Uterus (tissue), 3 donors: ENCODE measurements at regions not wholly inside any gene's neighbourhood (a gene's known extent, or its start where the extent isn't known, plus 50 kb on each side); places are given as distances from the start of the nearest gene placed in this dataset.
A peak's percentile ranks its signal among the peaks of the same experiment; 100 is the strongest.

ENCODE experiments used
- DNase-seq, 2 donors: peaks; one replicate each; pipeline ENCODE4 v3.0.0-alpha.2; 2019 to 2020
- H3K27ac ChIP-seq, 2 donors: fragments of 200-600 bp; sonication (generic); 1 replicate in 1 of 2; 2 replicates in 1 of 2; pipeline ENCODE4 v1.5.1; 2016 to 2018
- H3K27me3 ChIP-seq, 2 donors: fragments of 200-600 bp; sonication (generic); one replicate each; pipeline ENCODE4 v1.5.1; 2018 to 2019; ENCODE audit warnings: control low read depth in 1 of 2
- H3K36me3 ChIP-seq, 2 donors: fragments of 200-600 bp; sonication (generic); one replicate each; pipeline ENCODE4 v1.5.1; 2019; ENCODE audit warnings: control low read depth in 1 of 2
- H3K4me1 ChIP-seq, 2 donors: fragments of 200-600 bp; sonication (generic); one replicate each; pipeline ENCODE4 v1.5.1; 2018 to 2019; ENCODE audit warnings: control low read depth in 1 of 2
- H3K4me3 ChIP-seq, 2 donors: fragments of 200-600 bp; sonication (generic); 1 replicate in 1 of 2; 2 replicates in 1 of 2; pipeline ENCODE4 v1.5.1; 2018 to 2019; ENCODE audit warnings: mild to moderate bottlenecking in 1 of 2
- H3K9me3 ChIP-seq, 2 donors: fragments of 200-600 bp; sonication (generic); one replicate each; pipeline ENCODE4 v1.5.1; 2019; ENCODE audit warnings: control low read depth in 1 of 2
- POLR2A ChIP-seq, 2 donors: fragments of 450-650 bp; IDR thresholded peaks; one replicate each; pipeline ENCODE4 v1.6.1; 2016; ENCODE audit warnings: antibody characterized with exemption in 2 of 2, mild to moderate bottlenecking in 1 of 2, moderate library complexity in 1 of 2
- intact Hi-C: fragments of 100-400 bp; cut with DNase I; formaldehyde crosslinking; loops from one replicate; pipeline ENCODE4 v1.15.1; 2023; ENCODE audit warnings: low total_unique reads
- TF ChIP-seq, protein P1 (sequence below), 4 experiments: fragments of 200-600 bp in 2 of 4; fragments of 450-650 bp in 2 of 4; sonication (generic) in 2 of 4; IDR thresholded peaks; one replicate each; pipeline ENCODE4 v1.5.1; 2016 to 2019; ENCODE audit warnings: antibody characterized with exemption in 4 of 4, mild to moderate bottlenecking in 2 of 4, moderate library complexity in 1 of 4
- donor health status: DM: yes; HTN: yes; CAD: no.

DNA sequence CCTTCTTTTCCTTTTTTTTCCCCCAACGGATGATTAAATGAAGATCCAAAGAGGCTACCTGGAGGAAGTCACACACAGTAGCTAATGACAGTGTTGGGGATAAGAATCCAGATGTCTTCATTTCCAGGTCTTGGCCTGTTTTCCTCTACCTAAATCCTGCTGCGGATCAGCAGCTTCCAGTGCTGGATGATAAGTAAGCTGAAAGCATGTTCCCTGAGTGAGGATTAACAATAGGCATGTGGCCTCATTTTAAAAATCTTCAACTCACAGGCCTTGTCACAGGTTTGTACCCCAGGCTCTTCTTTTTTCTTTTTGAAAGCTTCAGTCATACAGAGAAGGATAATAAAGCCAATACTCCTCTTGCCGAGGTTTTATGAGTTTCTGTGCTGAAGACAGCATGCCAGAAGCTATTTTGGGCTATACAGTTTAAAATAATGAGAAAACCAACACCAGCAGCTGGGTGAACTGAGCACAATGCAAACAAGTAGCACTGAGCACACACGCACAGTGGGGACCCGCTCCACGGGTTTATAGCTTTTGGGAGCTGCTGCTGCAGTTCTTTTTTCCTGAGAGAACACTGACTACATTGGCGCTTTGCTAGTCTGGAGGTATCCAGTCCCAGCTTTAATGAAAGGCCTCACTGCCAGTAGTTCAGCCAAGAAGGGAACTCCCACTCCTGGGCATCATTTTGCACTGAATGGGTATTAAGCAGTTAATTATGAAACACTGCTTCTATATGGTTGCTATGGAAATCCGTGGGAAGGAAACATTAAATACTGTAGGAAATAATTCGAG, 184.2 kb upstream of the CTSO start:
- no peak for DNase-seq
- TF ChIP-seq, protein P1, sequence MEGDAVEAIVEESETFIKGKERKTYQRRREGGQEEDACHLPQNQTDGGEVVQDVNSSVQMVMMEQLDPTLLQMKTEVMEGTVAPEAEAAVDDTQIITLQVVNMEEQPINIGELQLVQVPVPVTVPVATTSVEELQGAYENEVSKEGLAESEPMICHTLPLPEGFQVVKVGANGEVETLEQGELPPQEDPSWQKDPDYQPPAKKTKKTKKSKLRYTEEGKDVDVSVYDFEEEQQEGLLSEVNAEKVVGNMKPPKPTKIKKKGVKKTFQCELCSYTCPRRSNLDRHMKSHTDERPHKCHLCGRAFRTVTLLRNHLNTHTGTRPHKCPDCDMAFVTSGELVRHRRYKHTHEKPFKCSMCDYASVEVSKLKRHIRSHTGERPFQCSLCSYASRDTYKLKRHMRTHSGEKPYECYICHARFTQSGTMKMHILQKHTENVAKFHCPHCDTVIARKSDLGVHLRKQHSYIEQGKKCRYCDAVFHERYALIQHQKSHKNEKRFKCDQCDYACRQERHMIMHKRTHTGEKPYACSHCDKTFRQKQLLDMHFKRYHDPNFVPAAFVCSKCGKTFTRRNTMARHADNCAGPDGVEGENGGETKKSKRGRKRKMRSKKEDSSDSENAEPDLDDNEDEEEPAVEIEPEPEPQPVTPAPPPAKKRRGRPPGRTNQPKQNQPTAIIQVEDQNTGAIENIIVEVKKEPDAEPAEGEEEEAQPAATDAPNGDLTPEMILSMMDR (IDR thresholded peaks at IDR 0.05): no peak
- TF ChIP-seq POLR2A (IDR thresholded peaks at IDR 0.05): no peak
- Histone ChIP-seq H3K4me1 (no peaks in the 10 kb centered on the region), H3K9me3 (no peaks in the 10 kb centered on the region), H3K27ac (peak overlapping the region in 1 of 2 donors; percentile 1), H3K4me3 (no peak overlapping the region), H3K36me3 (no peaks in the 10 kb centered on the region), H3K27me3 (no peaks in the 10 kb centered on the region)
- intact Hi-C loops: no loop called here

DNA sequence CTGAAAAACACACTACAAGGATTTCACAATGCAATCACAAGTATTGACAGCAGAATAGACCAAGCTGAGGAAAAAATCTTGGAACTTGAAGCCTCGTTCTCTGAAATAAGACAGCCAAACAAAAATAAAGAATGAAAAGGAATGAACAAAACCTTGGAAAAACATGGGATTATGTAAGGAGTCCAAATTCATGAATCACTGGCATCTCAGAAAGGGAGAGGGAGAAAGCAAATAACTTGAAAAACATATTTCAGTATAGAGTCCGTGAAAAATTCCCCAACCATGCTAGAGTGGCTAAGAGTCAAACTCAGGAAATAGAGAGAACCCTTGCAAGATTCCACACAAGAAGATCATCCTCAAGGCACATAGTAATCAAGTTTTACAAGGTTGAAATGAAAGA, 178.5 kb upstream of the CTSO start:
- no peak overlapping the region for H3K4me3 ChIP-seq
- no peak for TF ChIP-seq POLR2A (IDR thresholded peaks at IDR 0.05)
- TF ChIP-seq, protein P1 (IDR thresholded peaks at IDR 0.05): no peak
- H3K4me1 ChIP-seq: no peaks in the 10 kb centered on the region
- intact Hi-C loops: no loop called here
- no peaks in the 10 kb centered on the region for H3K27me3 ChIP-seq
- no peaks in the 10 kb centered on the region for H3K36me3 ChIP-seq
- DNase-seq: no peak
- no peak overlapping the region for H3K27ac ChIP-seq
- H3K9me3 ChIP-seq: no peaks in the 10 kb centered on the region

DNA sequence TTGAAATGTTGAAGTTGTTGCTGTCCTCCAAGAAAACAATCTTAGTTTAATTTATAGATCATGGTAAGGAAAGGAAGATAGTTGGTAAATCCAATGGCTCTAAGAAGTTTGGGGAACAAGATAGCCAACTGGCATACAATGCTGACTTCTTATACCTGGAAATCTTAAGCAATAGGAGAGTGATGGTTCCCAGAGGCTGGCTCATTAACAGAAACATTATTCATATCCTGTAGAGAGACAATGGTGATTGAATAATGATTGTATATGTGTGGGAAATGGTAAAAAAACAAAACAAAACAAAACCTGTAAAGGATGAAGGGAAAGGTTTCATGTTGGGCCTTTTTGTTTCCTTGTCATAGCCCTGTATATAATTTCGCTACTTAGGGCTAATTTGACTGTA, 174.9 kb upstream of the CTSO start:
- no peak for DNase-seq
- no peaks in the 10 kb centered on the region for H3K36me3 ChIP-seq
- H3K4me3 ChIP-seq: no peak overlapping the region
- H3K27me3 ChIP-seq: no peaks in the 10 kb centered on the region
- no peak overlapping the region for H3K27ac ChIP-seq
- intact Hi-C loops: no loop called here
- H3K9me3 ChIP-seq: peaks cover 0 to 3% of the 10 kb centered on the region in 2 donors
- H3K4me1 ChIP-seq: no peaks in the 10 kb centered on the region
- TF ChIP-seq, protein P1 (IDR thresholded peaks at IDR 0.05): no peak
- no peak for TF ChIP-seq POLR2A (IDR thresholded peaks at IDR 0.05)

DNA sequence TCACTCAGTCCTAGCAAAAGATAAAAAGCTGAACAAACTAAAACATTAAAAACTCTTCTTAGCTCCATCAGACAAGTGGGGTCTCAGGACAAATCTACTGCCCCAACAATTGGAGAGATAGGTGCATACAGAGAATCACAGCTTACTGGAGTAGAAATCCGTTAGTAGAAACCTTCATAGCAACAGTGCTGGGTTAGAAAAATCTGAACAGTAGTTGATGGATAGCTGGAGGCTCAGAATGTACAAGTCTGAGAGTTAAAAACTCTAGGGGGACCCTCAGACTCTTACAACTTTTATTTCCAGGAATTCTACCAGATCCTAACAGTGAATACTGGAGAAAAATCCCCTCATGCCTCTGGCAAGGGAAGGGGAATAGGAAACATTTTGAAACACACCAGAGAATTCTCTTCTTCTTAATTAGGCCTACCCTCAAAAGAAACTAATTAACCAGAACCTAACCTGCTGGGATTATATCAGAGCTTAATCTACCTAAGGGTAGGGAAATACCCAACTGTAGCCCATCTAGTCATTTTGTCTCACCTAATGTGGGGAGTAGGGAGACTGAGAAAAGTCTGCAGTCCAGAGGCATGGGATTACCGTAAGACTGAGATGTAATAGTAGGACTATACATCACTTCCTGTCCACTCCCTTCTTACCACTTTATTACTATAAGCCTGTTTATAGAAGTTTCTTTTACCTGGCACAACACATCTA, 165.0 kb upstream of the CTSO start:
- no peaks in the 10 kb centered on the region for H3K9me3 ChIP-seq
- intact Hi-C loops: no loop called here
- no peak for DNase-seq
- H3K36me3 ChIP-seq: no peaks in the 10 kb centered on the region
- H3K4me1 ChIP-seq: no peaks in the 10 kb centered on the region
- no peak for TF ChIP-seq POLR2A (IDR thresholded peaks at IDR 0.05)
- TF ChIP-seq, protein P1 (IDR thresholded peaks at IDR 0.05): no peak
- no peak overlapping the region for H3K4me3 ChIP-seq
- H3K27ac ChIP-seq: no peak overlapping the region
- no peaks in the 10 kb centered on the region for H3K27me3 ChIP-seq

DNA sequence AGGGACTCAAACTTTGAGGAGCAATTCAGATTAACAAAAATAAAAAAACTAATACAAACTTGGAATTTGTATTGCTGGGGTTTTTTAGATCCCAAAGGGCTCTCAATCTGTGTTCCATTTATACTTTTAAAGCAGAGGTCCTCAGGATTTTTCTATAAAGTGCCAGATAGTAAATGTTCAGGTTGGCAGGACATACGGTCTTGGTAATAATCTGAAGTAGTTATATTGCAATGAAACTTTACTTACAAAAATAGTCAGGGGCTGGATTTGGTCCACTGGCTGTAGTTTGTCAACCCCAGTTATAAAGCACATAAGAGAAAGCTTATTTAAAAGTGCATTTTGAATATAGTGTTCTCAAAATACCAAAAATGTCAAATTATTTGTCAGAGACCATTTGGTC, 164.1 kb upstream of the CTSO start:
- no peaks in the 10 kb centered on the region for H3K4me1 ChIP-seq
- intact Hi-C loops: no loop called here
- H3K27ac ChIP-seq: no peak overlapping the region
- no peaks in the 10 kb centered on the region for H3K36me3 ChIP-seq
- no peak for TF ChIP-seq POLR2A (IDR thresholded peaks at IDR 0.05)
- TF ChIP-seq, protein P1 (IDR thresholded peaks at IDR 0.05): no peak
- no peaks in the 10 kb centered on the region for H3K9me3 ChIP-seq
- no peak for DNase-seq
- H3K27me3 ChIP-seq: no peaks in the 10 kb centered on the region
- no peak overlapping the region for H3K4me3 ChIP-seq
